ENCODE measurements at regions not wholly inside any gene's neighbourhood (a gene's known extent, or its start where the extent isn't known, plus 50 kb on each side); places are given as distances from the start of the nearest gene placed in this dataset.

GRCh38 chr7:115676707-115677106, 353.9 kb downstream of the TFEC start:
- no peak overlapping the region for H3K4me3 ChIP-seq (ENCODE audit: low read depth, low read length)
- no peak for TF ChIP-seq CTCF (IDR thresholded peaks at IDR 0.05; ENCODE audit: low read depth, low read length)
- DNase-seq (ENCODE audit: low read depth, low spot score): no peak
- in situ Hi-C loops (cut with HindIII; ENCODE audit: low sequenced_read_pairs): no loop called here

GRCh38 chr7:115676080-115676479, 354.5 kb downstream of the TFEC start:
- TF ChIP-seq CTCF (IDR thresholded peaks at IDR 0.05; ENCODE audit: low read depth, low read length): peak; percentile 54
- H3K4me3 ChIP-seq (ENCODE audit: low read depth, low read length): no peak overlapping the region
- DNase-seq (ENCODE audit: low read depth, low spot score): peak; percentile 48
- in situ Hi-C loops (cut with HindIII; ENCODE audit: low sequenced_read_pairs): no loop called here

GRCh38 chr7:115674467-115675024, 356.0 kb downstream of the TFEC start:
- no peak for TF ChIP-seq CTCF (IDR thresholded peaks at IDR 0.05; ENCODE audit: low read depth, low read length)
- in situ Hi-C loops (cut with HindIII; ENCODE audit: low sequenced_read_pairs): no loop called here

DNA sequence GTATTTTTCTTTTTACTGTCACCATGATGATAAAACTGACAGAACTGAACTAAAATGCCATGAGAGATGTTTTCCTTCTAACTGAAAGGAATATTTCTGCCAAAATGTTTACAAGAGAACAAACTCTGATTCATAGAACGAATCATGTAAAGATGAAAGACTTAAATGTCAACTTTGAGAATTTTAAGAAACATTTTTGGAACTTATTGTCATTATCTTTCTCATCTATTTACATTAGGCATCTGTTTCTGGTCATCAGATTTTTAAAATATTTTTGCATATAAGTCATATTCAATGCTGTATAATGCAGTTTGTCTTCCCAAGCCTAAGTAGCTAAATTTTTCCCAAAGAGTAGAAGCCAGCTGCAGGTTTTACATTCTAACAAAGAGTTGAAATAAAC, 358.5 kb downstream of the TFEC start:
- TF ChIP-seq CTCF (IDR thresholded peaks at IDR 0.05; ENCODE audit: low read depth, low read length): no peak
- DNase-seq (ENCODE audit: low read depth, low spot score): peak; percentile 7
- H3K4me3 ChIP-seq (ENCODE audit: low read depth, low read length): no peak overlapping the region
- in situ Hi-C loops (cut with HindIII; ENCODE audit: low sequenced_read_pairs): no loop called here

More at GRCh38 chr7:115674467-115675024, 356.0 kb downstream of the TFEC start:
- H3K4me3 ChIP-seq (ENCODE audit: low read depth, low read length): no peak overlapping the region
- no peak for DNase-seq (ENCODE audit: low read depth, low spot score)

DNA sequence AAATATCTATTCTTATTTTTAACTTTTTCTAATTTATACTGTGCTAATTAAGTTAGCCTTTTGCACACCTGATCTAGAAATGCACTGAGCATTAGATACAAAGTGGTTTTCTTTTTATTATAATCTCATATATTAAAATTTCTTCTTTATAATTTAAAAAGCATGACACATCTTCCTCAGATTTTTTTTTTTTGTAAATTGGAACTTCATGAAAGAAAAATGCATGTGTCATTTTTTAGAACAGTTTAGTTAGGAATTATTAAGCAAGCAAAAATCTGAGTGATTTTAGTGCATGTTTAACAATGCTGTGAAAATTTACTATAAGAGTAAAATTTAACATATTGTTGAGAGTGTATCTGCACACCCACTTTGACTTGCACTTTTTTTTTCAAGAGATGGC, 367.9 kb downstream of the TFEC start:
- no peak for TF ChIP-seq CTCF (IDR thresholded peaks at IDR 0.05; ENCODE audit: low read depth, low read length)
- in situ Hi-C loops (cut with HindIII; ENCODE audit: low sequenced_read_pairs): no loop called here
- no peak overlapping the region for H3K4me3 ChIP-seq (ENCODE audit: low read depth, low read length)
- DNase-seq (ENCODE audit: low read depth, low spot score): no peak

GRCh38 chr7:115662120-115662519, 368.4 kb downstream of the TFEC start:
- in situ Hi-C loops (cut with HindIII; ENCODE audit: low sequenced_read_pairs): no loop called here
- TF ChIP-seq CTCF (IDR thresholded peaks at IDR 0.05; ENCODE audit: low read depth, low read length): no peak
- no peak overlapping the region for H3K4me3 ChIP-seq (ENCODE audit: low read depth, low read length)
- DNase-seq (ENCODE audit: low read depth, low spot score): no peak

DNA sequence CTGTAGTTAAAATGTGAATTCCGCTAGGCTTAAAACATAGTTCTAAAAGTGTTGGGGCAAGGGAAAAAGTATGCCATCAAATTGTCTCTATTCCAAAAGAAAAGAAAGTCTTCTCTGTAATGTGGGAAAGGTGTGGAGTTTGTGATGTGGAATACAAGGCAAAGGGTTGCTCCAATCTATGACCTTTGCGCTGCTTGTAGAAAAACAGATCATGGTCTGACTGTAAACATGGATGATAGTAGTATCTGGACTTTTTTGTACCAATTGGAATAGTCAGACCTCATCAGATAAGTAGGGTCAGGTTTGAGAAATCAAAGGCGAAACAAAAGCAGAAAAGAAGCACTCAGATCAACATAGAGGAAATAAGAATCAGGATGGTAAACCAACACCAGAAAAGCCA, 372.3 kb downstream of the TFEC start:
- H3K4me3 ChIP-seq (ENCODE audit: low read depth, low read length): no peak overlapping the region
- no peak for TF ChIP-seq CTCF (IDR thresholded peaks at IDR 0.05; ENCODE audit: low read depth, low read length)
- no peak for DNase-seq (ENCODE audit: low read depth, low spot score)
- in situ Hi-C loops (cut with HindIII; ENCODE audit: low sequenced_read_pairs): no loop called here
